GM21576 (cell line): ENCODE measurements at regions not wholly inside any gene's neighbourhood (a gene's known extent, or its start where the extent isn't known, plus 50 kb on each side); places are given as distances from the start of the nearest gene placed in this dataset.
A peak's percentile ranks its signal among the peaks of the same experiment; 100 is the strongest.

Experiments used
- ATAC-seq: cut with Tn5 transposase; IDR thresholded peaks from one replicate; pipeline ENCODE4 v1.9.1; 2021; ENCODE audit warnings: mild to moderate bottlenecking, moderate library complexity; ENCODE audit not compliant: unreplicated experiment

- no peak for ATAC-seq
Observed at GRCh38 chr3:148331081-148331846, 366.4 kb upstream of the AGTR1 start.

GRCh38 chr3:148332509-148332908 is 365.2 kb upstream of the AGTR1 start:
- no peak for ATAC-seq

GRCh38 chr3:148333091-148333490 is 364.6 kb upstream of the AGTR1 start:
- no peak for ATAC-seq

- no peak for ATAC-seq
Observed at GRCh38 chr3:148335612-148336011, 362.1 kb upstream of the AGTR1 start.

- no peak for ATAC-seq
Observed at GRCh38 chr3:148343416-148343815, 354.3 kb upstream of the AGTR1 start.

GRCh38 chr3:148344521-148344920 is 353.2 kb upstream of the AGTR1 start:
- no peak for ATAC-seq

GRCh38 chr3:148360051-148360450 is 337.7 kb upstream of the AGTR1 start:
- no peak for ATAC-seq

GRCh38 chr3:148366743-148367410 is 330.8 kb upstream of the AGTR1 start:
- ATAC-seq, result no peak

- no peak for ATAC-seq
Observed at GRCh38 chr3:148367756-148368155, 329.9 kb upstream of the AGTR1 start.

GRCh38 chr3:148369381-148369780 is 328.3 kb upstream of the AGTR1 start:
- no peak for ATAC-seq

GRCh38 chr3:148372206-148372875 is 325.4 kb upstream of the AGTR1 start:
- ATAC-seq, result no peak

- ATAC-seq, result no peak
Observed at GRCh38 chr3:148373961-148374360, 323.7 kb upstream of the AGTR1 start.

- peak; percentile 81 for ATAC-seq
Observed at GRCh38 chr3:148379763-148380382, 317.8 kb upstream of the AGTR1 start.

- ATAC-seq, result no peak
Observed at GRCh38 chr3:148381051-148381450, 316.7 kb upstream of the AGTR1 start.

- ATAC-seq, result no peak
Observed at GRCh38 chr3:148389916-148390315, 307.8 kb upstream of the AGTR1 start.

GRCh38 chr3:148395821-148396220 is 301.9 kb upstream of the AGTR1 start:
- ATAC-seq, result no peak

GRCh38 chr3:148400754-148401153 is 296.9 kb upstream of the AGTR1 start:
- ATAC-seq, result no peak

- ATAC-seq, result no peak
Observed at GRCh38 chr3:148408667-148409066, 289.0 kb upstream of the AGTR1 start.

GRCh38 chr3:148420242-148420641 is 277.5 kb upstream of the AGTR1 start:
- ATAC-seq, result no peak

GRCh38 chr3:148428862-148429605 is 268.7 kb upstream of the AGTR1 start:
- ATAC-seq, result no peak

- ATAC-seq, result no peak
Observed at GRCh38 chr3:148433665-148434064, 264.0 kb upstream of the AGTR1 start.
